Frontal cortex (tissue), 3 donors: ENCODE measurements at regions not wholly inside any gene's neighbourhood (a gene's known extent, or its start where the extent isn't known, plus 50 kb on each side); places are given as distances from the start of the nearest gene placed in this dataset.

Source experiments
- DNase-seq, 2 donors: peaks; one replicate each; pipeline ENCODE4 v3.0.0; 2012; ENCODE audit warnings: low spot score in 2 of 2
- FAIRE-seq: peaks from 2 replicates; lab custom pipeline; 2012; peaks lifted over from hg19 to GRCh38; lab: Jason Lieb, UNC
- donor health status: control.
- donor health status: control.
- donor health status: control.

DNA sequence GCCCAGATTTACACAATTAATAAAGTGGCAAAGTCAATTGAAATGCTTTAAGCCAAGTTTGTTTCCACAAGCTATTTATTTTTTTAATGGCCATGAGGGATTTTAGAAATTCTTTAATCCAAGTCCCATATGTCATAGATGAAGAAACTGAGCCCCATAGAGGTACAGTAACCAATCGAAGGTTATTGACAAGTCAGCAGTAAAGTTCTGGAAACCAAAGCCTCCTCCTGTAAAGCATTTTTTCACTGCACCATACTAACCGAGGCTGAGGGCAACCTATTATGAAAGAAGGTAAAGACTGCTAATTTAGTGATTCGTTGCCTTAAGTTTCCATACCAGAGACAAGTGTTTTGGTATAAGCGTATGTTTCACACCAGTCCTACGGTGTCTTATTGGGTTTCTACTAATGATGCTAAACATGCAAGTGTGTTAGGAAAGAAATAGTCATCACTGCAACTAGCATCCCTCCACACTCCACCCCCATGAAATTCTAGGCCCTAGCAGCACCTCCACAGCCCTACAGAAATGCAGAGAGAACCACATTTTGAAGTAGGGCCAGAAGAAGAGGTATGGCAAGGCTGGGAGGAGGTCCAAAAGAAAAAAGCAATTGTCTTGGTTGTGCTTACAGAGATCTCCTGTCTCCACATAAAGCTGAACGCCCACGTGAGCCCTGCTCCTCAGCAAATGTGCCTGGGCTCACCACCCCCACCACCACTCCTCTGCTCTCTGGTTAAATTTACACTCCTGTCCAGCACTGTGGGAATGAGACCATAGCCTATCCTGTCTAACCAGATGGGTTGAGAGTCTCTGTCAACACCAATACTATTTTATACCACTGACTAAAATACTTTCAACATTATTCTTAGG, 271.1 kb upstream of the G2E3 start:
- no peak for DNase-seq
- FAIRE-seq = no peak

DNA sequence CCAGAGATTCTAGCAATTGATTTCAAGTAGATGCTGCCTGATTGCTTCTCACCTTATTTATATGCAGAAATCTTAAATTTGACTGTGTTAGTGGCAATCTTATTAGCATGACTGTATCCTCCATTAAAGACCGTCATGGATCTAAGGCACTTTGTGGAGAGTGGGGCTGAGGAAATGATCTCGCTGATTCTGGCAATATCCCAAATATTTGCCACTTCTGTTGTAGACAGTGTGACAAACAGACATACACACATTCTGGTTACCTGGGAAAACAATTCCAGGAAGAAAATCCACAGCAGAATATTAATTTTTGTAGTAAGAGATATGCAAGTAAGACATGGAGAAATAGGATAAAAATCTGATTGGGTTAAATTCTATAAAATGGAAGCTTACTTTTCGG, 269.0 kb upstream of the G2E3 start:
- DNase-seq (no peak), FAIRE-seq (no peak)

DNA sequence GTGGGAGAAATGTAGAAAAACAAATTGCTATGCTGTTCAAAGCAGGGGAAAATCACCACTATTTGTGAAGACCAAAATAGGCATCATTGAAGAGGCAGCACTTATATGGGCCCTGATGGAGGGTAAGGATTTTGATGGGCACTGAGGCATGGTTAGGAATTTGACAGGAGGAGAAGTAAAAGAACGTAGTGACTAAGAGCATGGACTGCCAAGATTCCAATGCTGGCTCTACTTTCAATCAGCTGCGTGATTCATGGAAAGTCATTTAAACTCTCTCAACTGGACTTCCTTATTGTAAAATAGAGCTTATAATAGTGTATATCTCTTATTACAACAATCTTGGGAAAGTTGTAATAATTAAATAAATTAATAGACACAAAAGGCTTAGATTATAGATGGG, 267.7 kb upstream of the G2E3 start:
- DNase-seq (no peak), FAIRE-seq (no peak)

DNA sequence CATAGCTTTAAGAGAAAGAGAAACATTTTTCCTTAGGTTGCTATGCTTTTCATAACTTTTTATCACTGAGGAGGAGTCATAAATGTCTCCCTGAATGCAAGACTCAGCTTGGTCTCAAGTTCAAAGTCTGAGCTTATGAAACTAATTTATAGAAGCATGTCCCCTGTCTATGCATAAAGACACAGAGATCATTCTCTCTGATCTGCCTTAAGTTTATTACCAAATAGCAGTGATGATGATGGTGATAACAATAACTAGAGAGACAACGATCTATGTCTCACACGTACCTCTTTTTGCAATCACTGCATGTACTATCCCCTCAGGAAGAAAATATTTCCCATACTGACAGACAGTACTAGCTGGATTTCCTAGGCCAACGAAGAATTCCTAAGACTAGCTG, 266.4 kb upstream of the G2E3 start:
- no peak for DNase-seq
- no peak for FAIRE-seq

DNA sequence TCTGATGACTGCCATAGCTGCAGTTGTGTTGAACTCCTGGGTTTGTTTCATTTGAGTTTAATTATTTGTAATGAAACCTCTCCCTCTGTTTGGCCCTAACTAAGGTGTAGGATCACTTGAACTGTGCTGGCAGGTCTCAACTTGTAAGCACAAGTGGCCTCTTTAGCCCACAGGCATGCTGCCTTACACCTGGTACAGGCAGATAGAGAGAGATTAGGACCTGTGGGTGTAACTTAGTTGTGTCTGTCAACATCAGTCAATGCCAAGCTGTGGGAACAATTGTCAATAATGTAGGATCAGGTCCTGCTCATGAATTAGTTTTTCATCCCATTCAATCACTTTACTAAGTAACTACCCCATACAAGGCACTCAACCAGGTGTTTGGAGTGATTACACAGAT, 263.0 kb upstream of the G2E3 start:
- FAIRE-seq (no peak), DNase-seq (no peak)

DNA sequence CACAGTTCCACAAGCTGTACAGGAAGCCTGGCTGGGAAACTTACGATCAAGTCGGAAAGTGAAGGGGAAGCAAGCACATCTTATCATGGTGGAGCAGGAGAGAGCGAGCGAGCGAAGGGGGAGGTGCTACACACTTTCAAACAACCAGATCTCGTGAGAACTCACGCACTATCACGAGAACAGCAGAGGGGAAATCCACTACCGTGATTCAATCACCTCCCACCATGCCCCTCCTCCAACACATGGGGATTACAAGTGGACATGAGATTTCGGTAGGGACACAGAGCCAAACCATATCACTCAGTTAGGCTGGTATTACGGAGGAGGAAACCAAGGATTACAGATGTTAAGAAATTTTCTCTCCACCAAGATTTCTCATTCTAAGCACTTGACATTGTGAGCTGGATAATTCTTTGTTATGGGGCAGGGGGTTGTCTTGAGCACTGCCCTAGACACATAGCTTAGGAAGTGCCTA, 262.0 kb upstream of the G2E3 start:
- no peak for FAIRE-seq
- DNase-seq = no peak

DNA sequence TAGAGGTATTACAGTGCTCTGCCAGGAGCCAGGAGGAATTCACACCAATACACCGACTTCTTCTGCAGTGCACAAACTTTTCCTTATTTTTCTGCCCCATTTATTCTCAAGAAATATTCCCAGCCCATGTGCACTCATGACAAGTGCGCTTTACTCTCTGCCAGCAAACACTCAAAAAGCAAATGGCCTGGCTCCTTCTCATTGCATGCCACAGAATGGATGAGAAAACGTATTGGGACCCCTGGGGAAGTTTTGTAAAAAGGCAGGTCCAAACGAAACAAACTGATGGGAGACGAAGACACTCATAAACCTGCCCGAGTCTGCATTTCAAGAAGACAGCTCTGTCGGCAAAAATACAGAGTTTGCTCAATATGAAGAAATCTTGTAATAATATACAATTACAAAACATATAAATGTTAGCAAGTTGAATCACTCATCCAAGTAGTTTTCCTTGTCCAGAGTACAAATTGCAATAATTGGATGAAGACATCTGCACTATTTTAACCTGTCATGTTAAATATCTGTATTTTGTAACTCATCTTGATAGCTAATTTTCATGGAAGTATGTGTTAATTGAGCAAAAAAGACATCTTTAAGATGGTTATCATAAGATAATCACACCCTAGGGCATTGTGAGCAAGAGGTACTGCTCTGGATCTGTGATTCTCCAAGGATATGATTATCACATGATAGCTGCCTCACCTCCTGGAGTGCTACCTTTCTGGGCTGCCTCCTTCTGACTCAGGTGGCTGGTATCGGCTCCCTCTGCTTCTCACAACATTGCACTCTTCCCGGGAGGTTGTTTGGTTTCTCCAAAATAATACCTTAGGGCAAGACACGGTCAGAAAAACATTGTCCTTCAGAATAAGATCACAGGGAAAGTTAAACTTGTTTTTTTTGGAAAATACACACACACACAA, 260.8 kb upstream of the G2E3 start:
- DNase-seq (no peak), FAIRE-seq (no peak)

DNA sequence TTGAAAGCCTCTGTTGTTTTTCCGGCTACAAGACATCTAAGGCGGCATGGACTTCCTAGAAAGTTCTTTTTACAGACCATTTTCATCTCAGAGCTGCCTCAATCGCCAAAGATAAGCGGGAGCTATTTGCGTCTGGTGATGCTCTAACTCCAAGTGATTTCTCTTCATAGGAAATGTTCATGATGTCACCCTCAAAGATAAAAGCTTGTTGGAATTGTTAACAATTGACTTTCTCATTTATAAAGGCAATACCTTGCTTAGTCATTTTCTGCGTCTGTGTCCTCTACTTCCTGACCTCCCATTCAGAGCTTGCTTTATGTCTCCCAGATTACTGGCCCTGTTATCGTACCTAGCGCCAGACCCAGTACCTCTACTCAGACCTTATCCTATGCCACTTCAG, 259.0 kb upstream of the G2E3 start:
- DNase-seq = no peak
- FAIRE-seq = no peak

DNA sequence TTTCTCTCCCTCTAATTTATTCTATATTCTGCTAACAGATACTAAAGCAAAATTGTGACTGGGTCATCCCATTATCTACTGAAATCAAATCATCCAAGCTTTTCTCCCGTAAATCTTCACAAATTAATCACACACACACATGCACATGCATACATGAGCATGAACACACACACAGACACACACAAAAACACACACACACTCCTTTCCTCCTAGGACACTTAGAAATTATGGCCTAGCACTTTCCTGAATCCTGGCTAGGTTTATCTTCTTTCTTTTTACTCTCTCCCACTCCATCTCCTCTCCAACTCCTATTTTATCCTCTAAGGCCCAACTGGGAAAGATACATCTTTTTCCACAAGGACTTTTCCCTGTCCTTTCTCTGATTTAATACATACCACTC, 255.6 kb upstream of the G2E3 start:
- DNase-seq = no peak
- no peak for FAIRE-seq

DNA sequence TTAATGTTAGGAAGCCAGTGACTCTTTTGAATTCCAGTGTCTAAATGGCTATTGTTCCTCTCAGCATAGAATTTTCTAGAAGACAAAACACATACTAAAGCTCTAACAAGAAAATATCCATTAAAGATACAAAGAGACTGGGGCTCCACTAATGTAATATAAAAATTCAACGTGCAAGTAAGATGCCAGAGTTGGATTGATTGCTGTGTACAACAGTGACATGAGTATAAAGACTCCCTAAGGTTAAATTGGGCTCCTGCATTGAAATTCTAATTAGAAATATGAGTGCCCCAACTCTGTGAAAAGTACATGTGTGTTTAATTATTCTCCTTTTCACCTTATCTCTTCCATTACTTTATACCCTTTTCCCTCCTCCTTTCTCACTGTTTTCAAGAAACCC, 253.6 kb upstream of the G2E3 start:
- FAIRE-seq (no peak), DNase-seq (no peak)

DNA sequence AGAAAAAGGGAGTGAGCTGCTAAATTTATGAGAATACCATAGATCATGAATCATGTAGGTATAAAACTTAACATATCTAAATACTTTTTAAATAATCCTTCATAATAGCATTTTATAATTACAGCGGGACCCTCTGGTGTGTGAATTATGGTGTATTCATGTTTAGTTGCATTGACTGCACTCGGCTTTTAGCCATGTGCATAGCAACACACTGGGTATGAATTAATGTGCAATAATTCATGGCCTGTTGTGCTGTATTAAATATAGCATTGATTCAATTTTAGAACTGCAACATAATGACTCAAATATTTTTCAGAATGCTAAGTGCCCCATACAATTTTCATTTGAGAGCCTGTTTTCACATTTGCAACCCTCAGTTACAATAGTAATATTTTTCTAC, 249.6 kb upstream of the G2E3 start:
- FAIRE-seq (no peak), DNase-seq (no peak)

DNA sequence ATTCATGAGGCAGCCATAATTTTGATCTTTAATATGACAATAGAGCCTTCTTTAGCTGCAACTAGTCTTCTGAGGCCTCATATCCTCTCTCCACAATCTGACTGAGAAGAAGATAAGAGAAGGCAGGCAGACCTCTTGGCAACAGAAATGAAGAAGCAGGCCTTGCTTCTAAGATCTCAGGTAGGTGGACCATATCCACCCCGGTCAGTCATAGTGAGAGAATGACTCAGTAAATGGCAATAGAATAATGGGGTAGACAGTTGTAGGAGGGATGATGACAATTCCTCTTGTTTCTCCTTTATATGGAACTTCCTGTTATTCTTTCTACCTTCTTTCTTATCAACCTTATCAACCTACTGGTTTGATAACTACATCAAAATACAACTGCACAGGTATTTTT, 246.7 kb upstream of the G2E3 start:
- no peak for DNase-seq
- FAIRE-seq = no peak

DNA sequence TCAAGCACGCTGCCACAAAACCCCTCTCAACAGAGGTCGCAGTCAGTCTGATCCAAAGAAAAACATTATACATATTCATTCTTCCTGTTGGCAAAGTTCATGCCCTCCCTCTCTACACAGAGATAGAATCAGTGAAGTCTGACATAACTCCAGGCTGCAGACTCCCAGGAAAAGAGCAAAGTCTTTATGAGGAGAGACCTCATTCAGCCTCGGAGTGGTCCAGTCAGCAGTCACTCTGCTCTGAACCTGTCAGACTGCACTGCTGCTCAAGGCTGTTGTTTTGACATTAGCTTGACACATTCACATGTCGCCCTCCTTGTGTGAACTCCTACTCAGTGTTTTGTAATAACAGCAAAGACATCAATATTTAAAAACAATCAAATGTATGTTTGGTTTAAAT, 241.2 kb upstream of the G2E3 start:
- FAIRE-seq (no peak), DNase-seq (no peak)

DNA sequence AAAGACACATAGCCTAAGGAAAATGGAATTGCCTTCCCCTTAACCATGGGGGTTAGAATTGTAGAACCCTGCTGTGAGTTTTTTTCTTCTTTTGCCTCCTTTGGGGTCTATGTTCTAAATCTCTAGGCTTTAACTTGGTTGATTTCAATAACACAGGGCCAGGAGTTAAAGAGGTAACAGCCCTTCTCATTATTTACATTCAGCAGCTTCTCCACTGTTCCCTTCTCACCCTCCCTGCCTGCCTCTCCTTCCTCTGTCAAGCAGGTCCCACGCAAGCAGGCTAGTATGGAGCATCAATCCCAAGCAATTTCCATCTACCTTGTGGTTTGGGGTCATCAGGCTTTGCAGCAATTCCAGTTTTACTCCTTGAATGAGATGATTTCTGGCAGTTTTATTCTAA, 236.1 kb upstream of the G2E3 start:
- FAIRE-seq (no peak), DNase-seq (no peak)

DNA sequence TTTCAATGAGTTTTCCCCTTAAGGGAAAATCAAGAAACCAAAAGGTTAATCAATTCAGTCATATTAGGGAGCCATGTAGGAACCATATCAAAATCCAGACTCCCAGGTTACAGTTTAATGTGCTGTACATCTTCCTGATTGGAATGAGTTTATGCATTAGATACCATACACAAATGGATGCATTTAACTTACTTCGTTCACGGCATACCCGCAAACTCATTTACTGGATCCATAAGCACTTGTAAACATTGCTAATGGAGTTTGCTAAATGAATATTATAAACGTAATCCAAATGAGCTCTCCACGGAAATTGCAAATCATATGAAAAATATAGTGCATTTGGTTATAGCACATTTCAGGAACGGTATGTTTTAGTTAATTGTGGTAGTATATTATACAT, 228.9 kb upstream of the G2E3 start:
- no peak for DNase-seq
- no peak for FAIRE-seq

DNA sequence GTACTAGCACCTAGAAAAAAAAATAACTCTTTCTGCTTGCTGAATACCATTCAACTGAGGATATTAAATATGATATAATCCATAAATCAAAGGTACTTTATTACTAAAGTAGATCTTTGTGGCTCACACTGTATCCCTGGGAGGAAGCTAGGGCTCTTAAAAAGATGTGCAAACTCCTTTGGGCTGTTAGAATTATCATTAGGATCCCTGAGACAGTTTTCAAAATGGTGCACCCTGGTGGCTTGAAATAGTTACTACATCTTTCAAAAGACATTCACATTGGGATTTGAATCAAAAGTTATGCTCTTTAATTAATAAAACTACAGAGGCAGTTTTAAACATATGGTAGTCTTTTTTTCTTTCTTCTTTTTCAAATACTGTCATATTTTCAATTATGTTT, 228.5 kb upstream of the G2E3 start:
- no peak for FAIRE-seq
- no peak for DNase-seq

DNA sequence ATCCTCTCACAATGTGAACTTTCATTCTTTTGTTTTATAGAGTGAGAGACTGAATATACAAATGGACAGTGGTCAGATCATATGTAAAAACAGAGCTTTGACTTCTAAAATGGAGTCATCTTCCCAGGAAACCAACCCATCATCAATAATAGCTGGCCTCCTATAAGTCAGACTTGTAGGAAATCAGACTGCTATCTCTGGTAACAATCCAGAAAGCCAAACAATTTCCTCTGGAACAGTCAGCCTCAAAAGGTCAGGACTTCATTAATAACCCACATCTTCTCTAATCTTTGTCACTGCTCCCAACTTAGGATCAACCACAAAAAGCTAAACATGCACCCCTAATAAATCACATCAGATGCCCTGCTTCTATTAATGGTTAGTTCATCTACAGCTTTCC, 227.9 kb upstream of the G2E3 start:
- FAIRE-seq (no peak), DNase-seq (no peak)

DNA sequence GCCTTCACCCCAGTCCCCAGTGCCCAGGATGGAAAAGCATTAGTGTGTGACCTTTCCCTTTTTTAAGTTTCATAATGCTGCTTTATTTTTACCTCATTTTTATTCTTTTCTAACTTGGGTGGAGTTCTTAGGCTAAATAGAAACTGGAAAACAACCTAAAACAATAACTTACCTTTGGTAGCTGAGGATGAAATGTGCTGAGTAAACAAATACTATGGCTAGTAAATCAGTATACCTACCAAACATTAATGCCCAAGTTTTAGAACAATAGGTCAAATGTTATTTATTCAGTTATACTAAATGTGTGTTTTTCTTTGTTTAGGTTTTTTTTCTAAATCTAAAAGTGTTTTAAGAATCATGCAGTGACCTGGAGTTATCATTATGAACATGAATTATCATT, 226.6 kb upstream of the G2E3 start:
- DNase-seq = no peak
- no peak for FAIRE-seq

DNA sequence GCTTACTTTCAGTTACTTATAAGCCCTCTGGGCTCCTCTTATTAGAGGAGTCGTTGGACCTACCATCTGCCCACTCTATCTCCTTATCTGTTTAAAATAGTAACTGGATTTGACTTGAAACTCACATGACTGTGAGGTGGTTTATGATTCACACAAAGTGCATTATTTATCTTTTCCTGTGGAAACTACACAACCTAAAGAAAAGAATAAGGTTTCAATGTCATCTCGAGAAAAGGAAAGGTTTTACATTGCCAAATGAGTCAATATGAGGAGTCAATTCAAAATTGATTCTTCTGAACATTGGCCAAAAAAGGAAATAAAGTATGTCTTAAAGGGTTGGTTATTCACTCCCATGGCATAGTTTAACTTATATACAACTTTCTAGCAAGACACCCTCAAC, 225.0 kb upstream of the G2E3 start:
- no peak for DNase-seq
- no peak for FAIRE-seq

DNA sequence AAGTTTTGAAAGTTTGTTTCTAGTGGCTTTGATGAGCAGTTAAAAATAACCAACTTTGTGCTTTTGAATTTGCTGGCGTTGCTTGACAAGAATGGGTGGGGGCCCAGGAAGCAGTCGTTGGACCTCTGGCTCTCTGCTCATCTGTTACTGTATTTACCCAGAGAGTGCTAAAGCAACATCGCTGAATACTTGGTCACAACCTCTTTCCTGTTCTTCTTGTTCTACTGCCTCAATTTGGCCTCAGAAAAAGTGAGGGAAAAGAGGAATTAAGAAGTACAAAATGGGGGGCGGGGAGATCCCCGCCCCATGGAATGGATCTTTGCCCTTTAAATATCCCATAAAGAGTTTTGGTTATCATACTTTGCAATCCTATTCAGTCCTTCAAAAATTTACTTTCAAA, 221.5 kb upstream of the G2E3 start:
- DNase-seq = no peak
- no peak for FAIRE-seq

DNA sequence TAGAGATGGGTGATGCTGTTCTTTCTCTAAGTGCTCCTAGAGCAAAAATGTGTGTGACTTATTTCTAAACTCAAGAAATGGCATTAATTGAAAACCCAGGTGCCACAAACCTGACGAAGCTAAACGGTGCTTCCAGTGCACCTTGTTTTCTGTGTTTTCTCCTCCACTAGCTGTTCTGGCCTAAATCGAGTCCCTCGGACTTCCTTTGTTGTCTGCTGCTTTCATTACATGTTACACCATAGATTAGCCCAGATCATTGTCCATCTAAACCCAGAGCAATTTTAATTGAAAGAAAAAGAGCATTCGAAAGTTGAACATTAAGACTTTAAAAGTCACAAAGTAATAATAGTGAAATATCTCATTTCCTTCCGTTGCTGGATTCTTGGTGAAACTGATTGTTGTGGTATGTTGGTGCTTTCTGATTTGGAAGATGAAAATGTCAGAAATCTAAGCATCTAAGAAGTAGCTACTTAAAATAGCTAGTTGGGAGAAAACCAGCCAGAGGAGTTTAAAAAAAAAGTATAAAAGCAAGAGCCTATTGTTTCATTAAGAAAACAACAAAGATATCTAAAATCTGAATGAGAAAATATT, 219.6 kb upstream of the G2E3 start:
- no peak for DNase-seq
- FAIRE-seq = no peak
